ENCODE measurements at regions not wholly inside any gene's neighbourhood (a gene's known extent, or its start where the extent isn't known, plus 50 kb on each side); places are given as distances from the start of the nearest gene placed in this dataset.

DNA sequence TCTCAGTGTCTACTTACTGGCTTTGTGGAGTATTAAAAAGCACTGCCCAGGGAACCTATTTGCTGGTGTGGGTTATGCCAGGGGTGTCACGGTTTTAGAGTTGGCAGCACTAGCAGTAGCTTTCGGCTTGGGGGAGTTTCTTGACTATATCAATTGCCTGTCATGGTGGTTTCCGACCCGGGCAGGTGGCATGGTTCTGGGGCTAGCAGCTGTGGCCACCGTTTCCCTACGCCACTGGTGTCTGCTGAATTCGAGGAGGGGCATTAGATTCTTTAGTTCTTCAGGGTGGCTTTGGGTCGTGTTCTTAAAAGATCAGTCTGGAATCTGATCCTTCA lies 55.6 kb upstream of the FOXC1 start:
- no peak for DNase-seq

DNA sequence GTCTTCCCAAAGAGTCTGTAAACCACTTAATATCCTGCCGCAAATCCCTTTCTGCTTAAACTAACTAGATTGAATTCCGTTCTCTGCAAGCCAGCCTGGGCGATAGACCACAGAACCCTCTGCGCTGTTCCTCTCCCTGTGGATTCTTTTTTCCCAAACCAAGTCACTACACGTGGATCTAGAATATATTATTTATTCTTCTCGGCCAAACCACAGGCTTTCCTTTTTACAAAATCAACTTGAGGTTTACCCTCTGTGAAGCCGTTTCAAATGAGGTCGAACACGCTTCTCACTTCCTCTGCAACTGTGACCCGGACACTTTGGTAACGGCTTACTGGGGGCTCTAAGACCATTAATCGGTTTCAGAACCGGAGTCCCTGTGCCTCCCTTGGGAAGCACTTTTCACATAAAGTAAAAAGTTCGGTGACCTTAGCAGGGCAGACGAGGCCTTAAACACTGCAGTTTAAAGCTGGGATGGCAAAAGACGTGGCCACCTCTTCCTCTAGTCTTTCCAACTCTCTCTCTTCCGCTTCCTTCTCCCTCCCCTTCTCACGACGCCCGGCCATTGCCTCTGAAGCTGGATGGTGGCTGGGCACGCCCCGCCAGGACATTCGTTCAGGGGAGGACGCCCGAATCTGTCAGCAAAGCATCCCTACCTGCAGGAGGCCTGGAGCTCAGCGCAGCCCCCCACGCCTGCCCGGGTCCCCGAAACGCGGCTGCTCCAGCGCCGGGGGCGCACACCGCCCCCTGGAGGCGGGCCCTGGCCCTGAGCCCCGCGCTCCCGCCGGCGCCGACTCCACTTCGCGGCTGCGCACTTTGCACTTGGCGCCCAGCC lies 55.0 kb upstream of the FOXC1 start:
- DNase-seq = no peak

DNA sequence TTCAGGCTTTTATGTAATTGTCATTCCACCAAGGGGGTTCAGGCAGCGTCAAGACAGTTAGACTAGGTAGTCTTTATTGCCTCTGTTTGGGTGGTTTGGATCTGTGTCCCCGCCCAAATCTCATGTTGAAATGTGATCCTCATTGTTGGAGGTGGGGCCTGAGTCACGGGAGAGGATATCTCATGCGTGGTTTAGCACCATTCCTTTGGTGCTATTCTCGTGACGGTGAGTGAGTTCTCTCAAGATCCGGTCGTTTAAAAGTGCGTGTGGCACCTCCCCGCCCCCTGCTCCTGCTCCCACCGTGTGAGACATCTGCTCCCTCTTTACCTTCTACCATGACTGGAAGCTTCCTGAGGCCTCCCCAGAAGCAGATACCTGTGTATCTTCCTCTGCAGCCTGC lies 51.3 kb upstream of the FOXC1 start:
- DNase-seq = no peak

Measured in amniotic stem cell (primary cell).